Activated B cell treated with CpG ODN at 0.5 μM for 24 hours (primary cell): ENCODE measurements at regions not wholly inside any gene's neighbourhood (a gene's known extent, or its start where the extent isn't known, plus 50 kb on each side); places are given as distances from the start of the nearest gene placed in this dataset.

Source experiments
- ATAC-seq: fragments of 200-7000 bp; cut with Tn5 transposase; one replicate; pipeline ENCODE4 v1.10.0; 2021; ENCODE audit warnings: low read depth, mild to moderate bottlenecking, moderate library complexity
- CTCF ChIA-PET: fragments of 350-600 bp; sonication (Branson Sonifier 250); formaldehyde crosslinking; loops from one replicate; lab custom pipeline; 2021; ENCODE audit warnings: antibody characterized with exemption; lab: Charles Lee
- POLR2A ChIA-PET: fragments of 350-600 bp; sonication (Branson Sonifier 250); formaldehyde crosslinking; loops from one replicate; lab custom pipeline; 2021; ENCODE audit warnings: antibody characterized with exemption; lab: Charles Lee
- DNase-seq: peaks from one replicate; pipeline ENCODE4 v3.0.0; 2022
- H3K27ac Mint-ChIP-seq: one replicate; pipeline ENCODE4 v1.8.0; 2020; ENCODE audit warnings: mixed read lengths
- H3K27me3 Mint-ChIP-seq: one replicate; pipeline ENCODE4 v1.8.0; 2021; ENCODE audit warnings: mixed read lengths
- H3K36me3 Mint-ChIP-seq: one replicate; pipeline ENCODE4 v1.8.0; 2021; ENCODE audit warnings: low read depth, mixed read lengths
- H3K4me1 Mint-ChIP-seq: one replicate; pipeline ENCODE4 v1.8.0; 2021; ENCODE audit warnings: mixed read lengths
- H3K4me3 Mint-ChIP-seq: one replicate; pipeline ENCODE4 v1.8.0; 2020; ENCODE audit warnings: mild to moderate bottlenecking, mixed read lengths
- H3K9me3 Mint-ChIP-seq: one replicate; pipeline ENCODE4 v1.8.0; 2020; ENCODE audit warnings: mixed read lengths
- intact Hi-C: fragments of 100-400 bp; cut with micrococcal nuclease; formaldehyde crosslinking; loops from one replicate; pipeline ENCODE4 v1.15.1; 2024
- TF ChIP-seq, protein P1 (sequence below): fragments of 200-600 bp; IDR thresholded peaks from one replicate; pipeline ENCODE4 v1.8.0; 2022; ENCODE audit warnings: antibody characterized with exemption, mild to moderate bottlenecking

DNA sequence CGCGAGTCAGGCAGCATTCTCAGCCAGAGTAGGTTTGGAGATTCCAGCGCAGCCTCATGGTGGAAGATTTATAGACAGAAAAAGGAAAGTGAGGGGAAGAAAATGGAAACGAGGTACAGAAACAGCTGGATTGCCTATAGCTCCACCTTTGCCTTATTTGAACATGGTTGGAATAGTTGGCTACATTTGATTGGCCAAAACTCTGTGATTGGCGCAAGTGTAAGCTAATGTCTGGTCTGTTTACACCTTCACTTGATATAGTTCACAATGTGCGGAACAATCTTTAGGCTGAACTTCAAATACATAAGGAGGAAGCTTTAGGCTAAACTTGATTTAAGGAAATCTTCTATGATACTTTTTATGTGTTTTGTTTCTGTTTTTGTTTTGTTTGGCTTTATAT is 1191.9 kb downstream of the NSUN3 start:
- no peaks in the 10 kb centered on the region for H3K36me3 Mint-ChIP-seq
- TF ChIP-seq, protein P1, sequence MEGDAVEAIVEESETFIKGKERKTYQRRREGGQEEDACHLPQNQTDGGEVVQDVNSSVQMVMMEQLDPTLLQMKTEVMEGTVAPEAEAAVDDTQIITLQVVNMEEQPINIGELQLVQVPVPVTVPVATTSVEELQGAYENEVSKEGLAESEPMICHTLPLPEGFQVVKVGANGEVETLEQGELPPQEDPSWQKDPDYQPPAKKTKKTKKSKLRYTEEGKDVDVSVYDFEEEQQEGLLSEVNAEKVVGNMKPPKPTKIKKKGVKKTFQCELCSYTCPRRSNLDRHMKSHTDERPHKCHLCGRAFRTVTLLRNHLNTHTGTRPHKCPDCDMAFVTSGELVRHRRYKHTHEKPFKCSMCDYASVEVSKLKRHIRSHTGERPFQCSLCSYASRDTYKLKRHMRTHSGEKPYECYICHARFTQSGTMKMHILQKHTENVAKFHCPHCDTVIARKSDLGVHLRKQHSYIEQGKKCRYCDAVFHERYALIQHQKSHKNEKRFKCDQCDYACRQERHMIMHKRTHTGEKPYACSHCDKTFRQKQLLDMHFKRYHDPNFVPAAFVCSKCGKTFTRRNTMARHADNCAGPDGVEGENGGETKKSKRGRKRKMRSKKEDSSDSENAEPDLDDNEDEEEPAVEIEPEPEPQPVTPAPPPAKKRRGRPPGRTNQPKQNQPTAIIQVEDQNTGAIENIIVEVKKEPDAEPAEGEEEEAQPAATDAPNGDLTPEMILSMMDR = no peak
- peaks cover 17% of the 10 kb centered on the region for H3K9me3 Mint-ChIP-seq
- DNase-seq (no peak), ATAC-seq (no peak)
- H3K27me3 Mint-ChIP-seq = no peaks in the 10 kb centered on the region
- no peak overlapping the region for H3K27ac Mint-ChIP-seq
- intact Hi-C loops = no loop called here
- H3K4me1 Mint-ChIP-seq = no peaks in the 10 kb centered on the region
- POLR2A ChIA-PET = no interaction called here
- CTCF ChIA-PET = no interaction called here
- no peak overlapping the region for H3K4me3 Mint-ChIP-seq

DNA sequence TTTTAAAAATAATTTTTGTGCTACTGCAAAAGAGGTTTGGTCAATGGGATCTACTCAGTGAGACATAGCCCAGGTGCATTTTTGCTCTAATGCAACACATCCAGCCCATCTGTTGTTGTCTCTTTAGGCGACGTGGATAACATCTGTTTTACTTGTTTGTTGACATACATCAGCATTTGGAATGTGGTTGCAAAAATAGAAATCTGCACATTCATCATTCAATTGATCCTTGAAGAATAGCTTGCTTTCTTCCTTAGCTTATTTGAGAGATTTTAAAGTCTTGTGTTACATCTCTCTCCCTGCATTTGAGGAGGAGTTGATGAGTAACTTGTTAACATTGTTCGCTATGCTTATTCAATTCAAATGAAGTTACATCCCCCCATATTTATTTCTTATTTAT is 1202.3 kb downstream of the NSUN3 start:
- ChIA-PET CTCF (no interaction called here), POLR2A (no interaction called here)
- H3K27ac Mint-ChIP-seq = no peak overlapping the region
- intact Hi-C loops = no loop called here
- H3K27me3 Mint-ChIP-seq = no peaks in the 10 kb centered on the region
- no peak for ATAC-seq
- TF ChIP-seq, protein P1 = no peak
- peaks cover 8% of the 10 kb centered on the region for H3K9me3 Mint-ChIP-seq
- no peaks in the 10 kb centered on the region for H3K36me3 Mint-ChIP-seq
- no peak for DNase-seq
- H3K4me1 Mint-ChIP-seq = no peaks in the 10 kb centered on the region
- no peak overlapping the region for H3K4me3 Mint-ChIP-seq

DNA sequence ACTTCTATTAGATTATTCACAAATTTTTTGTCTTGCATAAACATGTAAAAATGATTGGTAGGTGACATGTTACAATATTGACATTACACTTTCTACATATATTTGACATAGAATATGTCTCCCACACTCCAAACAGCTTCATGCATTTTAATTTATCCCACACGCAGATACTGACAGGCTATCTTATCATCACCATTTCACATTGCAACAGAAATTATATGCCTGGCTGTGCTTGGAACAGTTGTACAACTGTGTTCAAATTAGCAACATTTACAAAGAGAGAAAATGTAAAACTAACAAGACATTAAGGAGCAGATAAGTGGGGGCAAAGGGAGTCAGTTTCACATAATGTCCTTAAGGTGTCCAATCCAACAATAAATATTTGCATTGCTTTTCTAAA is 1208.5 kb downstream of the NSUN3 start:
- intact Hi-C loops = no loop called here
- H3K27me3 Mint-ChIP-seq = no peaks in the 10 kb centered on the region
- ATAC-seq (no peak), DNase-seq (no peak)
- H3K4me3 Mint-ChIP-seq = no peak overlapping the region
- TF ChIP-seq, protein P1 = no peak
- CTCF ChIA-PET = no interaction called here
- no peak overlapping the region for H3K27ac Mint-ChIP-seq
- H3K4me1 Mint-ChIP-seq = no peaks in the 10 kb centered on the region
- POLR2A ChIA-PET = no interaction called here
- H3K9me3 Mint-ChIP-seq = peaks cover 6% of the 10 kb centered on the region
- no peaks in the 10 kb centered on the region for H3K36me3 Mint-ChIP-seq

DNA sequence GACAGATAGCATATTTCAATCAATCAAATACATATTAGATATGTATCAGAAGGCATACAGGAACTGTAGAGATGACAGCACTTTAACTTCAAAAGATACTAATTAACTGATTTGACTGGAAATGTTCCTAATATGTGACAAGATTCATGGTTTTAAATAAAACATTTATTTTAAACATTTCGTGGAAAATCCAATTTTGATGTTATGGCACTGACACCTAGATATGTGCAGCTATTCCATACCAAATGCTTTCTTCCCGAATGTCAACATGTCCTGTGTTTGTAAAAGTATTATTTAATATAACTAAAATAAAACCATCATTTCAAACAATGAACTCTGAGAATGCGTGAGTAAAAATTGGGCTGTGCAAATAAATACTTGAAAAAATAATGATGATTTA is 1209.3 kb downstream of the NSUN3 start:
- Mint-ChIP-seq H3K27ac (no peak overlapping the region), H3K27me3 (no peaks in the 10 kb centered on the region), H3K36me3 (no peaks in the 10 kb centered on the region), H3K4me1 (no peaks in the 10 kb centered on the region), H3K4me3 (no peak overlapping the region), H3K9me3 (peaks cover 6% of the 10 kb centered on the region)
- POLR2A ChIA-PET = no interaction called here
- CTCF ChIA-PET = no interaction called here
- no peak for DNase-seq
- intact Hi-C loops = no loop called here
- TF ChIP-seq, protein P1 = no peak
- ATAC-seq = no peak

DNA sequence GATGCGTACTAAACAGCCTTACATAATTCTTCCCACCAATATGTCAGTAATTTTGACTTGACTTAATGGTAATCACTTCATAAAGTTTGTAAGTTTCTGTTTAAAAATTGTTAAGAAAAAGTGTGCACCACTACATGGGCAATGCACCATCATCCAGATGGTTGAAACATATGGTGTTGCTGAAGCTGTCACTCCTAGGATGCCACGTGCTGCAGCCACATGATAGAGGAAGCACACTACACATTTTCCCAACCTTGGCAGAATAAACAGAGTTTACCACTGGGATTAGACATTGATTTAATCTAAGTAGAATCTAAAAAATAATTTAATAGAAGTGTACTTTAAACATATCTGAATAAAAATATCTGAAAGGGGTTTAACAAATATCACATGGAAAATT is 1209.9 kb downstream of the NSUN3 start:
- no peak overlapping the region for H3K4me3 Mint-ChIP-seq
- no peak for ATAC-seq
- intact Hi-C loops = no loop called here
- peaks cover 6% of the 10 kb centered on the region for H3K9me3 Mint-ChIP-seq
- CTCF ChIA-PET = no interaction called here
- TF ChIP-seq, protein P1 = no peak
- H3K4me1 Mint-ChIP-seq = no peaks in the 10 kb centered on the region
- POLR2A ChIA-PET = no interaction called here
- H3K27me3 Mint-ChIP-seq = no peaks in the 10 kb centered on the region
- no peaks in the 10 kb centered on the region for H3K36me3 Mint-ChIP-seq
- no peak for DNase-seq
- H3K27ac Mint-ChIP-seq = no peak overlapping the region
